Fibroblast of mammary gland (primary cell): ENCODE measurements at regions not wholly inside any gene's neighbourhood (a gene's known extent, or its start where the extent isn't known, plus 50 kb on each side); places are given as distances from the start of the nearest gene placed in this dataset.

Experiments used
- DNase-seq: peaks from one replicate; pipeline ENCODE4 v3.0.0-alpha.2; 2010; ENCODE audit warnings: low read depth
- H3K4me3 ChIP-seq: 2 replicates; pipeline ENCODE4 v1.5.1; 2011; ENCODE audit warnings: low read depth, mild to moderate bottlenecking, low read length, moderate library complexity; ENCODE audit not compliant: control insufficient read depth
- TF ChIP-seq, protein P1 (sequence below): conservative IDR thresholded peaks from 2 replicates; pipeline ENCODE4 v1.5.1; 2011; ENCODE audit warnings: low read depth, low read length, inconsistent platforms; ENCODE audit not compliant: control insufficient read depth, insufficient read depth

DNA sequence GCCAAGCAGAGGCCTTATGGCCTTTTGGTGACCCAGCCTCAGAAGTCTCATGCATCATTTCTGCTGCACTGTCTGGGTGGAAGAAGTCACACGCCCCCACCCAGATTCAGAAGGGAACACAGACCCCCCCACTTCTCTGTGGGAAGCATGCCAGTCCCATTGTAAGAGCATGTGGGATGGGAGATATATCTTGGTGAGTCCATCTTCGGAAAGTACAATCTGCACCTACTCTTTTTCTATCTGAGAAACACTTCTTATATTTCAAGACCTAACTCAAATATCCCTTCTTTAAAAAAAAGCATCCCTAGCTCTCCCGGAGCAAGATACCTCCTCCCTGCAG lies 159.6 kb upstream of the FGGY start:
- no peak for DNase-seq
- TF ChIP-seq, protein P1, sequence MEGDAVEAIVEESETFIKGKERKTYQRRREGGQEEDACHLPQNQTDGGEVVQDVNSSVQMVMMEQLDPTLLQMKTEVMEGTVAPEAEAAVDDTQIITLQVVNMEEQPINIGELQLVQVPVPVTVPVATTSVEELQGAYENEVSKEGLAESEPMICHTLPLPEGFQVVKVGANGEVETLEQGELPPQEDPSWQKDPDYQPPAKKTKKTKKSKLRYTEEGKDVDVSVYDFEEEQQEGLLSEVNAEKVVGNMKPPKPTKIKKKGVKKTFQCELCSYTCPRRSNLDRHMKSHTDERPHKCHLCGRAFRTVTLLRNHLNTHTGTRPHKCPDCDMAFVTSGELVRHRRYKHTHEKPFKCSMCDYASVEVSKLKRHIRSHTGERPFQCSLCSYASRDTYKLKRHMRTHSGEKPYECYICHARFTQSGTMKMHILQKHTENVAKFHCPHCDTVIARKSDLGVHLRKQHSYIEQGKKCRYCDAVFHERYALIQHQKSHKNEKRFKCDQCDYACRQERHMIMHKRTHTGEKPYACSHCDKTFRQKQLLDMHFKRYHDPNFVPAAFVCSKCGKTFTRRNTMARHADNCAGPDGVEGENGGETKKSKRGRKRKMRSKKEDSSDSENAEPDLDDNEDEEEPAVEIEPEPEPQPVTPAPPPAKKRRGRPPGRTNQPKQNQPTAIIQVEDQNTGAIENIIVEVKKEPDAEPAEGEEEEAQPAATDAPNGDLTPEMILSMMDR: no peak
- H3K4me3 ChIP-seq: no peak overlapping the region

DNA sequence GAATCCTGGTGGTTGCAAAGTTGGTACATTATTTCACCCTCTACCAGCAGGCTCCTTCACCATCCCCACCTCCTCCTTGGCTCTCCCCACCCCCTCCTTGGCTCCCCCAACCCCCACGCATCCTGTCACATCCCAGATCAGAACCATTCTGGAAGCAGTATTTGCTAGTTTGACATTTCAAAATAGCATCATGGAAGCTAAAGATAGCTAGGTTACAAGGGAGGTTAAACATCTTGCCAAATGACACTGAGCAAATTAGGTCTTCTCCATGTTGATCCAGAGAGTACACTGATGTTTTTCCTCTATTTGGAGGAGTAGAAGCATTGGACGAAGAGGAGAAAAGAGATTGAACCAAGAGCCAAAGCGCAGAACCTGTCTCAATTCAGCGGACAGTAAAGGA lies 158.9 kb upstream of the FGGY start:
- no peak for DNase-seq
- no peak overlapping the region for H3K4me3 ChIP-seq
- TF ChIP-seq, protein P1: no peak

DNA sequence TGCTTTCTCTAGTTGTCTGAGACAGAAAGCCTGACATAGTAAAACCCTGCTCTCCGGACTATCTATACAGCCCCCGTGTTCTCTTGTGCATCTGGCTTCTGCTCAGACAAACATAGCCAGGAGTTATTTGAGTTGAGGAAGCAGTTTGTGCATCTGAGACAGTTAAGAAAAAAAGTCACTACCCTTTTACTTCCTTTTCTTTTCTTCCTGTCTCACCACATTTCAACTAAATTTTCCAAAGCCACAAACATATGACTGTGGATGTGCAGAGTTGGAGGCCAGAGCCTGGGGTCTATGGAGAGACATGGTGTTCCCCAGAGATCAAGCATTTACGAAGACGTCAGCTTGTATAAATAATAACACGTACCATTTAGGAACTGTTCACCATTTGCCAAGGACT lies 158.5 kb upstream of the FGGY start:
- TF ChIP-seq, protein P1: no peak
- H3K4me3 ChIP-seq: no peak overlapping the region
- DNase-seq: peak; percentile 42

DNA sequence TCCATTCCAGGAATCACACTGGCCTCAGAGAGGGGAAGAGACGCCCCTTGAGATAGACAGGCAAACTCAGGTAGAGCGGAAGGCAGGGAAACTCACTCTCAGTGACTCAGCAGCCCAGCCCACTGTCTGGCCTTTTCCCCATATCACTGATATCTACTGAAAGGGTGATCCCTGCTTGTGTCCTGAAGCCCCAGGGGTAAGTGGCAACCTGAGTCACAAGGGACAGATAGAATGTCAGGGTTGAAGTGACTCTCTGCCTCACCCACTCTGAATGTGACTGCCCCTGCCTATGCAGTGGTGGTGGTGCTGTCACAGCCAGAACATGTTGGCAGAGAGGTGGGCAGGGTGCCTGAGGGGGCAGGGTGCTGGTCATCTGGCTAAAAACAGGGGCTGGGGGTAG lies 157.5 kb upstream of the FGGY start:
- no peak for DNase-seq
- TF ChIP-seq, protein P1: no peak
- H3K4me3 ChIP-seq: no peak overlapping the region

DNA sequence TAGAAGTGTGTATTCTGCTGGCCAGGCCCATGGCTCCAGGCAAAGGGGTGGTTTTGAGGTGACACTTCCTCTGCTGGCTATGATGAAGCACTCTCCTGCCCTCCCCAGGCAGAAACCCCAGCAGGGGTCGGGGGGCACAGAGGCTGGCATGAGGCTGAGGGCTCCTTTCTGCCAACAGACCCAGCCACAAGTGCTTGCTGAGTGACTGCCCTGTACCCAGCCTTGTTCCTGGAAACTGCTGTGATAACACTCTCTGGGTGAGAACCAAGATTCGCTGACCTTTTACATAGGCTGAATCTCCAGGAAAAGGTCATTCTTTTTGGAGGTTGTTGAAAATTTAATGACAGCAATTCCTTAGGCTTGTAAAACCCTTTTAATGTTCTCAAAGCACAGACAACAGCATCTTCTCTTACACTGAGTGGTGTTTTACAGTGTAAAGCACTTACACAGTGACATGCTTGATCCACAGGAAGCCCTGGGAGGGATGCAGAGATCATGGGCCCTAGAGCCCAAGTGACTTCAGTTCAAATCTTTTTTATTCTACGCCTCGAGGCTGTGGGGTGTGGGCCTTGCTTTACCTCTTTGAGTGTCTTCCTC lies 155.5 kb upstream of the FGGY start:
- TF ChIP-seq, protein P1: no peak
- no peak for DNase-seq
- no peak overlapping the region for H3K4me3 ChIP-seq

DNA sequence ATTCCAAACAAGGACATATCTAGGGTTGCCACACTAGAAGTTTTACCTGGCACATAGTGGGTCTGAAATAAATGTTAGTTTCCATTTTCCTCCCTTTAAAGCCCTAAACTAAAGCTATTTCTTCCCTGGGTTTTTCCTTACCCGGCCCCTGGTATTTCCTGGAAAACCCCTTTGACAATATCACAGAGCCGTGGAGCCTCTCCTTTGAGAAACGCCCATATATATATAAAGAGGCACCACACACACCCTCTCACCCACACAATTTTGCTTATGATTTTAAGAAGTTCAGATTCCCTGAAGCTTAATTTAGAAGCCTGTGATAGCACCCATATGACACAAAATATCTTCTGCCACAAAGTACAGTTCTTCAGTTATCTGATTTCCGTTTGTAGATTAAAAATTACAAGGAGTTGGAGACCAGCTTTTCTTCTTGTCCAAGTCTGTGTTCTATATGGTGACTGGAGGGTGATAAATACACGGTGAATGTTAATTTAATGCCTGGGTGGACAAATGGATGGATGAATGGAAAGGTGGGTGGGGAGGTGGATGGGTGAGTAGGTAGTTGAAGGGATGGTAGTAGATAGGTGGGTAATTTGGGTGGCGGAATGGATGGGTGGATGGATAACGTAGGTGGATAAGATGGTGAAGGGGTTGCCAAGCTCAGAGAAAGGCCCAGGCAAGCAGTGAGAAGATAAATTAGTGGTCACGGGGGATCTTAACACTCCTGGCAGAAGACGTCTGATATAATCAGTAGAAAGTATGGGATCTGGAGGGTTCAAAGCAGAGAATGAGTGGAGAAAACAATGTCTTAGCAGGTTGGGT lies 154.4 kb upstream of the FGGY start:
- no peak overlapping the region for H3K4me3 ChIP-seq
- TF ChIP-seq, protein P1: no peak
- no peak for DNase-seq
